SK-N-SH treated with all-trans-retinoic acid at 6 μM for 48 hours (cell line): ENCODE measurements at regions not wholly inside any gene's neighbourhood (a gene's known extent, or its start where the extent isn't known, plus 50 kb on each side); places are given as distances from the start of the nearest gene placed in this dataset.
"Not testable (repeated sequence)": the region's sequence is repeated elsewhere in the genome, so short reads cannot be mapped to it uniquely, and the experiment has no call there.

Experiments used
- ATAC-seq: fragments of 200-7000 bp; cut with Tn5 transposase; 3 replicates; pipeline ENCODE4 v1.9.1; 2020; ENCODE audit warnings: mild to moderate bottlenecking, moderate library complexity
- ARNTL ChIP-seq: fragments of 450-650 bp; formaldehyde crosslinking; IDR thresholded peaks from 2 replicates; pipeline ENCODE4 v1.5.0; 2020; ENCODE audit warnings: low read depth, mild to moderate bottlenecking, moderate library complexity, borderline replicate concordance
- CSDC2 ChIP-seq: fragments of 250-450 bp; sonication (Bioruptor Pico); IDR thresholded peaks from 2 replicates; pipeline ENCODE4 v1.5.0; 2020; ENCODE audit warnings: mild to moderate bottlenecking, moderate library complexity
- ESRRG ChIP-seq: fragments of 250-450 bp; sonication (Bioruptor Pico); IDR thresholded peaks from 2 replicates; pipeline ENCODE4 v1.6.1; 2021; ENCODE audit warnings: mild to moderate bottlenecking
- GLIS3 ChIP-seq: fragments of 250-450 bp; sonication (Bioruptor Pico); IDR thresholded peaks from 2 replicates; pipeline ENCODE4 v1.5.0; 2020; ENCODE audit warnings: mild to moderate bottlenecking, moderate library complexity
- ISL1 ChIP-seq: fragments of 250-450 bp; sonication (Bioruptor Pico); IDR thresholded peaks from 2 replicates; pipeline ENCODE4 v2.1.2; 2022; ENCODE audit warnings: mild to moderate bottlenecking, moderate library complexity
- OSR1 ChIP-seq: fragments of 250-450 bp; sonication (Bioruptor Pico); IDR thresholded peaks from 2 replicates; pipeline ENCODE4 v1.8.0; 2022; ENCODE audit warnings: moderate library complexity, mild to moderate bottlenecking, inconsistent platforms
- RARB ChIP-seq: fragments of 250-450 bp; sonication (Bioruptor Pico); IDR thresholded peaks from 2 replicates; pipeline ENCODE4 v1.8.0; 2021; ENCODE audit warnings: mild to moderate bottlenecking, moderate library complexity
- TCF4 ChIP-seq: fragments of 250-450 bp; sonication (Bioruptor Pico); IDR thresholded peaks from 2 replicates; pipeline ENCODE4 v1.8.0; 2021; ENCODE audit warnings: mild to moderate bottlenecking, moderate library complexity, borderline replicate concordance
- TOX ChIP-seq: fragments of 250-450 bp; sonication (Bioruptor Pico); IDR thresholded peaks from 2 replicates; pipeline ENCODE4 v1.8.0; 2021; ENCODE audit warnings: mild to moderate bottlenecking, moderate library complexity, borderline replicate concordance
- ZC3H10 ChIP-seq: fragments of 250-450 bp; sonication (Bioruptor Pico); IDR thresholded peaks from 2 replicates; pipeline ENCODE4 v1.5.1; 2021; ENCODE audit warnings: mild to moderate bottlenecking, moderate library complexity
- ZFP3 ChIP-seq: fragments of 250-450 bp; sonication (Bioruptor Pico); IDR thresholded peaks from 2 replicates; pipeline ENCODE4 v1.5.0; 2020; ENCODE audit warnings: mild to moderate bottlenecking, moderate library complexity
- ZFP30 ChIP-seq: fragments of 450-650 bp; formaldehyde crosslinking; IDR thresholded peaks from 2 replicates; pipeline ENCODE4 v1.5.0; 2022; ENCODE audit warnings: mild to moderate bottlenecking, moderate library complexity
- ZNF565 ChIP-seq: fragments of 450-650 bp; formaldehyde crosslinking; conservative IDR thresholded peaks from 2 replicates; pipeline ENCODE4 v1.5.0; 2020; ENCODE audit warnings: low read depth, mild to moderate bottlenecking, moderate library complexity
- TF ChIP-seq, protein P1 (sequence below): fragments of 250-450 bp; sonication (Bioruptor Pico); IDR thresholded peaks from 2 replicates; pipeline ENCODE4 v1.5.0; 2020; ENCODE audit warnings: mild to moderate bottlenecking, moderate library complexity
- TF ChIP-seq, protein P2 (sequence below): fragments of 250-450 bp; sonication (Bioruptor Pico); IDR thresholded peaks from 2 replicates; pipeline ENCODE4 v1.8.0; 2021; ENCODE audit warnings: low read depth, mild to moderate bottlenecking, moderate library complexity, borderline replicate concordance
- TF ChIP-seq, protein P3 (sequence below): fragments of 250-450 bp; sonication (Bioruptor Pico); IDR thresholded peaks from 2 replicates; pipeline ENCODE4 v1.8.0; 2020; ENCODE audit warnings: mild to moderate bottlenecking, moderate library complexity, borderline replicate concordance
- TF ChIP-seq, protein P4 (sequence below): fragments of 250-450 bp; sonication (Bioruptor Pico); IDR thresholded peaks from 2 replicates; pipeline ENCODE4 v1.5.1; 2021; ENCODE audit warnings: mild to moderate bottlenecking, moderate library complexity

DNA sequence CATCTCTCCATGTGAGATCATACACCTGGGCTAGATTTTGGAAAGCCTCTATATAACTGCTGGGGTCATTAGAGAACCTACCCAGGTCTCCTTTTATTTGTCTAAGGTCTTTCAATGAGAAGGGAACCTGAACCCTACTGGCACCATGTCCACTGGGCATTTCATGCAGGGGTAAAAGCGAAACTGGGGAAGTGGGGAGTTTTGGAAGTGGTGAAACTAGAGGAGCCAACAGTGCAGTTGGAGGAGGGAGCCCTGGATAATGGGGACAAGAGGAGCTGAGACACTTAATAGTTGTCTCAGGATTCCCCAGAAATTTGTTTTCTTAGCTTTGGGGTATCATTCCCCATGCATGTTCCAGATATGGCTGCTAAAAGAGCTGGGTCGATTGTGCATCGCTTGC, 169.0 kb upstream of the NREP start:
- no peak for ATAC-seq
- TF ChIP-seq ZNF565 (no peak), ARNTL (CRISPR knock-in tag) (no peak), CSDC2 (no peak), ZC3H10 (CRISPR knock-in tag) (no peak), OSR1 (CRISPR knock-in tag) (no peak), ESRRG (no peak), ISL1 (CRISPR knock-in tag) (no peak), ZFP30 (CRISPR knock-in tag) (no peak), TCF4 (CRISPR knock-in tag) (no peak), GLIS3 (no peak)
- TF ChIP-seq, protein P1, sequence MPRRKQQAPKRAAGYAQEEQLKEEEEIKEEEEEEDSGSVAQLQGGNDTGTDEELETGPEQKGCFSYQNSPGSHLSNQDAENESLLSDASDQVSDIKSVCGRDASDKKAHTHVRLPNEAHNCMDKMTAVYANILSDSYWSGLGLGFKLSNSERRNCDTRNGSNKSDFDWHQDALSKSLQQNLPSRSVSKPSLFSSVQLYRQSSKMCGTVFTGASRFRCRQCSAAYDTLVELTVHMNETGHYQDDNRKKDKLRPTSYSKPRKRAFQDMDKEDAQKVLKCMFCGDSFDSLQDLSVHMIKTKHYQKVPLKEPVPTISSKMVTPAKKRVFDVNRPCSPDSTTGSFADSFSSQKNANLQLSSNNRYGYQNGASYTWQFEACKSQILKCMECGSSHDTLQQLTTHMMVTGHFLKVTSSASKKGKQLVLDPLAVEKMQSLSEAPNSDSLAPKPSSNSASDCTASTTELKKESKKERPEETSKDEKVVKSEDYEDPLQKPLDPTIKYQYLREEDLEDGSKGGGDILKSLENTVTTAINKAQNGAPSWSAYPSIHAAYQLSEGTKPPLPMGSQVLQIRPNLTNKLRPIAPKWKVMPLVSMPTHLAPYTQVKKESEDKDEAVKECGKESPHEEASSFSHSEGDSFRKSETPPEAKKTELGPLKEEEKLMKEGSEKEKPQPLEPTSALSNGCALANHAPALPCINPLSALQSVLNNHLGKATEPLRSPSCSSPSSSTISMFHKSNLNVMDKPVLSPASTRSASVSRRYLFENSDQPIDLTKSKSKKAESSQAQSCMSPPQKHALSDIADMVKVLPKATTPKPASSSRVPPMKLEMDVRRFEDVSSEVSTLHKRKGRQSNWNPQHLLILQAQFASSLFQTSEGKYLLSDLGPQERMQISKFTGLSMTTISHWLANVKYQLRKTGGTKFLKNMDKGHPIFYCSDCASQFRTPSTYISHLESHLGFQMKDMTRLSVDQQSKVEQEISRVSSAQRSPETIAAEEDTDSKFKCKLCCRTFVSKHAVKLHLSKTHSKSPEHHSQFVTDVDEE (CRISPR knock-in tag), result no peak
- TF ChIP-seq, protein P2, sequence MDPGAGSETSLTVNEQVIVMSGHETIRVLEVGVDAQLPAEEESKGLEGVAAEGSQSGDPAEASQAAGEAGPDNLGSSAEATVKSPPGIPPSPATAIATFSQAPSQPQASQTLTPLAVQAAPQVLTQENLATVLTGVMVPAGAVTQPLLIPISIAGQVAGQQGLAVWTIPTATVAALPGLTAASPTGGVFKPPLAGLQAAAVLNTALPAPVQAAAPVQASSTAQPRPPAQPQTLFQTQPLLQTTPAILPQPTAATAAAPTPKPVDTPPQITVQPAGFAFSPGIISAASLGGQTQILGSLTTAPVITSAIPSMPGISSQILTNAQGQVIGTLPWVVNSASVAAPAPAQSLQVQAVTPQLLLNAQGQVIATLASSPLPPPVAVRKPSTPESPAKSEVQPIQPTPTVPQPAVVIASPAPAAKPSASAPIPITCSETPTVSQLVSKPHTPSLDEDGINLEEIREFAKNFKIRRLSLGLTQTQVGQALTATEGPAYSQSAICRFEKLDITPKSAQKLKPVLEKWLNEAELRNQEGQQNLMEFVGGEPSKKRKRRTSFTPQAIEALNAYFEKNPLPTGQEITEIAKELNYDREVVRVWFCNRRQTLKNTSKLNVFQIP (CRISPR knock-in tag), result no peak
- TF ChIP-seq, protein P3, sequence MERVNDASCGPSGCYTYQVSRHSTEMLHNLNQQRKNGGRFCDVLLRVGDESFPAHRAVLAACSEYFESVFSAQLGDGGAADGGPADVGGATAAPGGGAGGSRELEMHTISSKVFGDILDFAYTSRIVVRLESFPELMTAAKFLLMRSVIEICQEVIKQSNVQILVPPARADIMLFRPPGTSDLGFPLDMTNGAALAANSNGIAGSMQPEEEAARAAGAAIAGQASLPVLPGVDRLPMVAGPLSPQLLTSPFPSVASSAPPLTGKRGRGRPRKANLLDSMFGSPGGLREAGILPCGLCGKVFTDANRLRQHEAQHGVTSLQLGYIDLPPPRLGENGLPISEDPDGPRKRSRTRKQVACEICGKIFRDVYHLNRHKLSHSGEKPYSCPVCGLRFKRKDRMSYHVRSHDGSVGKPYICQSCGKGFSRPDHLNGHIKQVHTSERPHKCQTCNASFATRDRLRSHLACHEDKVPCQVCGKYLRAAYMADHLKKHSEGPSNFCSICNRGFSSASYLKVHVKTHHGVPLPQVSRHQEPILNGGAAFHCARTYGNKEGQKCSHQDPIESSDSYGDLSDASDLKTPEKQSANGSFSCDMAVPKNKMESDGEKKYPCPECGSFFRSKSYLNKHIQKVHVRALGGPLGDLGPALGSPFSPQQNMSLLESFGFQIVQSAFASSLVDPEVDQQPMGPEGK (CRISPR knock-in tag), result no peak

DNA sequence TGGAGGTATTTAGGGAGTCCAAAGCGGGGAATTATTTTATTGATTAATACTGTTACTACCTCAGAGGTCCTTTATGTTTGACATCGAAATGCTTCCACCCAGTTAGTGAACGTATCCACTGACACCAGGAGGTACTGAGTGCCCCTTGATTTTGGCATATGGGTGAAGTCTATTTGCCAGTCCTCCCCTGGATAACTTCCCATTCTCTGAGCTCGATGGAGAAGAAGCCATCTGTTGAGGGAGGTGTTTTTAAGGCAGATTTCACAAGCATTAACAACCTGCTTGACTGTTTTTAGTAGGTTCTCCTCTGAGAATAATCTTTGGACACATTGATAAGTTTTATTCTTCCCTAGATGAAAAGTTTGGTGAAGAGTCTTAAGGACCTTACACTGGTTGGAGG, 165.3 kb upstream of the NREP start:
- ATAC-seq, result no peak
- TF ChIP-seq ARNTL (CRISPR knock-in tag) (no peak), RARB (CRISPR knock-in tag) (no peak)
- TF ChIP-seq, protein P4, sequence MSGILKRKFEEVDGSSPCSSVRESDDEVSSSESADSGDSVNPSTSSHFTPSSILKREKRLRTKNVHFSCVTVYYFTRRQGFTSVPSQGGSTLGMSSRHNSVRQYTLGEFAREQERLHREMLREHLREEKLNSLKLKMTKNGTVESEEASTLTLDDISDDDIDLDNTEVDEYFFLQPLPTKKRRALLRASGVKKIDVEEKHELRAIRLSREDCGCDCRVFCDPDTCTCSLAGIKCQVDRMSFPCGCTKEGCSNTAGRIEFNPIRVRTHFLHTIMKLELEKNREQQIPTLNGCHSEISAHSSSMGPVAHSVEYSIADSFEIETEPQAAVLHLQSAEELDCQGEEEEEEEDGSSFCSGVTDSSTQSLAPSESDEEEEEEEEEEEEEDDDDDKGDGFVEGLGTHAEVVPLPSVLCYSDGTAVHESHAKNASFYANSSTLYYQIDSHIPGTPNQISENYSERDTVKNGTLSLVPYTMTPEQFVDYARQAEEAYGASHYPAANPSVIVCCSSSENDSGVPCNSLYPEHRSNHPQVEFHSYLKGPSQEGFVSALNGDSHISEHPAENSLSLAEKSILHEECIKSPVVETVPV (CRISPR knock-in tag), result no peak
- TF ChIP-seq, all 23 proteins: peak for 0

DNA sequence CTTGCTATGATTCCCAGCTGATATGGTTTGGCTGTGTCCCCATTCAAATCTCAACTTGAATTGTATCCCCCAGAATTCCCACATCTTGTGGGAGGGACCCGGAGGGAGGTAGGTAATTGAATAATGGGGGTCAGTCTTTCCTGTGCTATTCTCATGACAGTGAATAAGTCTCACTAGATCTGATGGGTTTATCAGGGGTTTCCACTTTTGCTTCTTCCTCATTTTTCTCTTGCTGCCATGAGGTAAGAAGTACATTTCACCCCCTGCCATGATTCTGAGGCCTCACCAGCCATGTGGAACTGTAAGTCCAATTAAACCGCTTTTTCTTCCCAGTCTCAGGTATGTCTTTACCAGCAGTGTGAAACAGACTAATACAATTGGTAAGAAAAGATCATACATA, 164.7 kb upstream of the NREP start:
- ATAC-seq, result not testable (repeated sequence)

DNA sequence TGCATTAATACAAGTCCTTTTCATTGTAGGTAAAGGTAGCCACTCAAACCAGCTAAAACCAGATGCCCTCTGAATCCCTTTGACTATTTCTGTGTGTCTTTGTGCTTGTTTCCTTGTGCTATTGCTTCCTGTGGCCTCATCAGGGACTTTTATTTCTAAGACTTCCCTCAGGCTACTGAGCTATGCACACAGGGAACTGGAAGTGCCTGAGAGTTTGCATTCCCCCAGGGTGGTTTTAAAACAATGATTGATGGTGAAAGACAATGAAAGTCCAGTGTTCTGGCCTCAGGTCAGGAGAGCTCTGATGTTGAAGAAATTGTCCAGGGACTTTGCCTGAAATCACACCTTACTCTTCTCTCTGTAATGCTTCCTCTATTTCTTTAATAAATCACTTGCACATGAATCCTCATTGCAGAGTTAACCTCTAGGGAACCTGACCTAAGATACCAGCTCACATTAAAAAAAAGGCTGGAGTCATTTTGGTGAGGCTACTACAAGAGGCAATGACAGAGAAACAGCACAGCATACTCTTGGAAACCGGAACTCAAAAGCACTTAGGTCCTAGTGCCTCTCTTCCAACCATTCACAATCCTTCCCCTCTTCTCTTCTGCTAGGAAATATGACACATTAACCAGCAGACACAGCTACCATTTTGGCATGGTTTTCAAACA, 158.1 kb upstream of the NREP start:
- no peak for ATAC-seq

More for the DNA sequence above, 158.1 kb upstream of the NREP start:
- TF ChIP-seq, protein P4 (CRISPR knock-in tag), result no peak
- TF ChIP-seq ZFP3 (CRISPR knock-in tag) (no peak), TOX (no peak), GLIS3 (no peak), ZC3H10 (CRISPR knock-in tag) (no peak)
- TF ChIP-seq, protein P1 (CRISPR knock-in tag), result no peak
